H1 (cell line): ENCODE measurements at regions not wholly inside any gene's neighbourhood (a gene's known extent, or its start where the extent isn't known, plus 50 kb on each side); places are given as distances from the start of the nearest gene placed in this dataset.

Experiments
- MAFK ChIP-seq: IDR thresholded peaks from 2 replicates; pipeline ENCODE4 v1.6.1; 2012; ENCODE audit warnings: low read depth, mild to moderate bottlenecking, improper control_type of control experiment, low read length
- TF ChIP-seq, protein P1 (sequence below): fragments of 300-600 bp; sonication (generic); IDR thresholded peaks from 2 replicates; pipeline ENCODE4 v1.7.1; 2012; ENCODE audit warnings: low read length, moderate library complexity, mild to moderate bottlenecking, inconsistent platforms; ENCODE audit not compliant: insufficient replicate concordance
- TF ChIP-seq, protein P2 (sequence below): IDR thresholded peaks from 2 replicates; pipeline ENCODE4 v1.6.1; 2012; ENCODE audit warnings: low read length, inconsistent platforms

DNA sequence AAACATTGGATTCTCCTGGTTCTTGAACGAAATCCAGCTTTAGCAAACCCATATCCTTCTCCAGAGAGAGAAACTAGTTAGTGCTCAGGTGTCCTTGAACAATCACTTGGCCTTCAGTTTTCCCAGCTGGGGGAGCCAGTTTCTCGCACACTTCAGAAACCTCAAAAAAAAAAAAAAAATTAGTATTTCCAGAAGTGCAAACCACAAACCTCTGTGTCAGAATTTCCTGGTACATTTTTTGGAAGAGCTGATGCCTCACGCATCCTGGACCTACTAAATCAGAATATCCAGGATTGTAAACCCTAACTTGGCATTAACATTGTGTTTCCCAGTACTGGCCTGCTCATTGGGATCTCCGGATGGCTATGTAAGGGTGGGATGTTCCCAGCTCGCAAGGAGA lies 143.4 kb upstream of the EGR2 start (continued):
- TF ChIP-seq, protein P1, sequence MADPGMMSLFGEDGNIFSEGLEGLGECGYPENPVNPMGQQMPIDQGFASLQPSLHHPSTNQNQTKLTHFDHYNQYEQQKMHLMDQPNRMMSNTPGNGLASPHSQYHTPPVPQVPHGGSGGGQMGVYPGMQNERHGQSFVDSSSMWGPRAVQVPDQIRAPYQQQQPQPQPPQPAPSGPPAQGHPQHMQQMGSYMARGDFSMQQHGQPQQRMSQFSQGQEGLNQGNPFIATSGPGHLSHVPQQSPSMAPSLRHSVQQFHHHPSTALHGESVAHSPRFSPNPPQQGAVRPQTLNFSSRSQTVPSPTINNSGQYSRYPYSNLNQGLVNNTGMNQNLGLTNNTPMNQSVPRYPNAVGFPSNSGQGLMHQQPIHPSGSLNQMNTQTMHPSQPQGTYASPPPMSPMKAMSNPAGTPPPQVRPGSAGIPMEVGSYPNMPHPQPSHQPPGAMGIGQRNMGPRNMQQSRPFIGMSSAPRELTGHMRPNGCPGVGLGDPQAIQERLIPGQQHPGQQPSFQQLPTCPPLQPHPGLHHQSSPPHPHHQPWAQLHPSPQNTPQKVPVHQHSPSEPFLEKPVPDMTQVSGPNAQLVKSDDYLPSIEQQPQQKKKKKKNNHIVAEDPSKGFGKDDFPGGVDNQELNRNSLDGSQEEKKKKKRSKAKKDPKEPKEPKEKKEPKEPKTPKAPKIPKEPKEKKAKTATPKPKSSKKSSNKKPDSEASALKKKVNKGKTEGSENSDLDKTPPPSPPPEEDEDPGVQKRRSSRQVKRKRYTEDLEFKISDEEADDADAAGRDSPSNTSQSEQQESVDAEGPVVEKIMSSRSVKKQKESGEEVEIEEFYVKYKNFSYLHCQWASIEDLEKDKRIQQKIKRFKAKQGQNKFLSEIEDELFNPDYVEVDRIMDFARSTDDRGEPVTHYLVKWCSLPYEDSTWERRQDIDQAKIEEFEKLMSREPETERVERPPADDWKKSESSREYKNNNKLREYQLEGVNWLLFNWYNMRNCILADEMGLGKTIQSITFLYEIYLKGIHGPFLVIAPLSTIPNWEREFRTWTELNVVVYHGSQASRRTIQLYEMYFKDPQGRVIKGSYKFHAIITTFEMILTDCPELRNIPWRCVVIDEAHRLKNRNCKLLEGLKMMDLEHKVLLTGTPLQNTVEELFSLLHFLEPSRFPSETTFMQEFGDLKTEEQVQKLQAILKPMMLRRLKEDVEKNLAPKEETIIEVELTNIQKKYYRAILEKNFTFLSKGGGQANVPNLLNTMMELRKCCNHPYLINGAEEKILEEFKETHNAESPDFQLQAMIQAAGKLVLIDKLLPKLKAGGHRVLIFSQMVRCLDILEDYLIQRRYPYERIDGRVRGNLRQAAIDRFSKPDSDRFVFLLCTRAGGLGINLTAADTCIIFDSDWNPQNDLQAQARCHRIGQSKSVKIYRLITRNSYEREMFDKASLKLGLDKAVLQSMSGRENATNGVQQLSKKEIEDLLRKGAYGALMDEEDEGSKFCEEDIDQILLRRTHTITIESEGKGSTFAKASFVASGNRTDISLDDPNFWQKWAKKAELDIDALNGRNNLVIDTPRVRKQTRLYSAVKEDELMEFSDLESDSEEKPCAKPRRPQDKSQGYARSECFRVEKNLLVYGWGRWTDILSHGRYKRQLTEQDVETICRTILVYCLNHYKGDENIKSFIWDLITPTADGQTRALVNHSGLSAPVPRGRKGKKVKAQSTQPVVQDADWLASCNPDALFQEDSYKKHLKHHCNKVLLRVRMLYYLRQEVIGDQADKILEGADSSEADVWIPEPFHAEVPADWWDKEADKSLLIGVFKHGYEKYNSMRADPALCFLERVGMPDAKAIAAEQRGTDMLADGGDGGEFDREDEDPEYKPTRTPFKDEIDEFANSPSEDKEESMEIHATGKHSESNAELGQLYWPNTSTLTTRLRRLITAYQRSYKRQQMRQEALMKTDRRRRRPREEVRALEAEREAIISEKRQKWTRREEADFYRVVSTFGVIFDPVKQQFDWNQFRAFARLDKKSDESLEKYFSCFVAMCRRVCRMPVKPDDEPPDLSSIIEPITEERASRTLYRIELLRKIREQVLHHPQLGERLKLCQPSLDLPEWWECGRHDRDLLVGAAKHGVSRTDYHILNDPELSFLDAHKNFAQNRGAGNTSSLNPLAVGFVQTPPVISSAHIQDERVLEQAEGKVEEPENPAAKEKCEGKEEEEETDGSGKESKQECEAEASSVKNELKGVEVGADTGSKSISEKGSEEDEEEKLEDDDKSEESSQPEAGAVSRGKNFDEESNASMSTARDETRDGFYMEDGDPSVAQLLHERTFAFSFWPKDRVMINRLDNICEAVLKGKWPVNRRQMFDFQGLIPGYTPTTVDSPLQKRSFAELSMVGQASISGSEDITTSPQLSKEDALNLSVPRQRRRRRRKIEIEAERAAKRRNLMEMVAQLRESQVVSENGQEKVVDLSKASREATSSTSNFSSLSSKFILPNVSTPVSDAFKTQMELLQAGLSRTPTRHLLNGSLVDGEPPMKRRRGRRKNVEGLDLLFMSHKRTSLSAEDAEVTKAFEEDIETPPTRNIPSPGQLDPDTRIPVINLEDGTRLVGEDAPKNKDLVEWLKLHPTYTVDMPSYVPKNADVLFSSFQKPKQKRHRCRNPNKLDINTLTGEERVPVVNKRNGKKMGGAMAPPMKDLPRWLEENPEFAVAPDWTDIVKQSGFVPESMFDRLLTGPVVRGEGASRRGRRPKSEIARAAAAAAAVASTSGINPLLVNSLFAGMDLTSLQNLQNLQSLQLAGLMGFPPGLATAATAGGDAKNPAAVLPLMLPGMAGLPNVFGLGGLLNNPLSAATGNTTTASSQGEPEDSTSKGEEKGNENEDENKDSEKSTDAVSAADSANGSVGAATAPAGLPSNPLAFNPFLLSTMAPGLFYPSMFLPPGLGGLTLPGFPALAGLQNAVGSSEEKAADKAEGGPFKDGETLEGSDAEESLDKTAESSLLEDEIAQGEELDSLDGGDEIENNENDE, result no peak
- TF ChIP-seq, protein P2, sequence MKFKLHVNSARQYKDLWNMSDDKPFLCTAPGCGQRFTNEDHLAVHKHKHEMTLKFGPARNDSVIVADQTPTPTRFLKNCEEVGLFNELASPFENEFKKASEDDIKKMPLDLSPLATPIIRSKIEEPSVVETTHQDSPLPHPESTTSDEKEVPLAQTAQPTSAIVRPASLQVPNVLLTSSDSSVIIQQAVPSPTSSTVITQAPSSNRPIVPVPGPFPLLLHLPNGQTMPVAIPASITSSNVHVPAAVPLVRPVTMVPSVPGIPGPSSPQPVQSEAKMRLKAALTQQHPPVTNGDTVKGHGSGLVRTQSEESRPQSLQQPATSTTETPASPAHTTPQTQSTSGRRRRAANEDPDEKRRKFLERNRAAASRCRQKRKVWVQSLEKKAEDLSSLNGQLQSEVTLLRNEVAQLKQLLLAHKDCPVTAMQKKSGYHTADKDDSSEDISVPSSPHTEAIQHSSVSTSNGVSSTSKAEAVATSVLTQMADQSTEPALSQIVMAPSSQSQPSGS, result no peak
- no peak for TF ChIP-seq MAFK
